Tibial nerve (tissue), 4 donors: ENCODE measurements at regions not wholly inside any gene's neighbourhood (a gene's known extent, or its start where the extent isn't known, plus 50 kb on each side); places are given as distances from the start of the nearest gene placed in this dataset.

Experiments
- DNase-seq, 2 donors: peaks; one replicate each; pipeline ENCODE4 v3.0.0-alpha.2; 2019; ENCODE audit warnings: low spot score in 2 of 2
- H3K27ac ChIP-seq, 4 donors: fragments of 200-600 bp; sonication (generic) in 3 of 4; one replicate each; pipeline ENCODE4 v1.5.1; 2017 to 2019; ENCODE audit warnings: mild to moderate bottlenecking in 1 of 4
- H3K27me3 ChIP-seq, 2 donors: fragments of 200-600 bp; sonication (generic) in 1 of 2; one replicate each; pipeline versions ENCODE4 v1.5.1 to v1.6.0; 2017 to 2019
- H3K36me3 ChIP-seq, 3 donors: fragments of 200-600 bp; sonication (generic); one replicate each; pipeline ENCODE4 v1.5.1; 2018 to 2019
- H3K4me1 ChIP-seq, 4 donors: fragments of 200-600 bp; sonication (generic) in 3 of 4; one replicate each; pipeline ENCODE4 v1.5.1; 2017 to 2019
- H3K4me3 ChIP-seq, 4 donors: fragments of 200-600 bp; sonication (generic) in 3 of 4; one replicate each; pipeline ENCODE4 v1.5.1; 2017 to 2019; ENCODE audit warnings: mild to moderate bottlenecking in 1 of 4, moderate library complexity in 1 of 4
- H3K9me3 ChIP-seq, 4 donors: fragments of 200-600 bp; sonication (generic) in 3 of 4; one replicate each; pipeline ENCODE4 v1.5.1; 2017 to 2019
- EP300 ChIP-seq, 2 donors: sonication (generic); formaldehyde crosslinking; IDR thresholded peaks; one replicate each; pipeline ENCODE4 v1.6.1; 2017; ENCODE audit warnings: antibody characterized with exemption in 2 of 2, mild to moderate bottlenecking in 1 of 2
- POLR2A ChIP-seq, 2 donors: fragments of 450-650 bp; IDR thresholded peaks; one replicate each; pipeline ENCODE4 v1.6.1; 2017; ENCODE audit warnings: antibody characterized with exemption in 2 of 2, mild to moderate bottlenecking in 2 of 2, moderate library complexity in 2 of 2
- WGBS, 2 donors: methylation state at CpG; one replicate each; pipeline ENCODE4 v1.1.5; 2018; 5-methylcytosine and 5-hydroxymethylcytosine counted together
- TF ChIP-seq, protein P1 (sequence below), 5 experiments: fragments of 200-600 bp in 3 of 5; fragments of 450-650 bp in 2 of 5; sonication (generic) in 3 of 5; IDR thresholded peaks; one replicate each; pipeline ENCODE4 v1.5.1; 2016 to 2019; ENCODE audit warnings: antibody characterized with exemption in 5 of 5, mild to moderate bottlenecking in 3 of 5, moderate library complexity in 2 of 5

DNA sequence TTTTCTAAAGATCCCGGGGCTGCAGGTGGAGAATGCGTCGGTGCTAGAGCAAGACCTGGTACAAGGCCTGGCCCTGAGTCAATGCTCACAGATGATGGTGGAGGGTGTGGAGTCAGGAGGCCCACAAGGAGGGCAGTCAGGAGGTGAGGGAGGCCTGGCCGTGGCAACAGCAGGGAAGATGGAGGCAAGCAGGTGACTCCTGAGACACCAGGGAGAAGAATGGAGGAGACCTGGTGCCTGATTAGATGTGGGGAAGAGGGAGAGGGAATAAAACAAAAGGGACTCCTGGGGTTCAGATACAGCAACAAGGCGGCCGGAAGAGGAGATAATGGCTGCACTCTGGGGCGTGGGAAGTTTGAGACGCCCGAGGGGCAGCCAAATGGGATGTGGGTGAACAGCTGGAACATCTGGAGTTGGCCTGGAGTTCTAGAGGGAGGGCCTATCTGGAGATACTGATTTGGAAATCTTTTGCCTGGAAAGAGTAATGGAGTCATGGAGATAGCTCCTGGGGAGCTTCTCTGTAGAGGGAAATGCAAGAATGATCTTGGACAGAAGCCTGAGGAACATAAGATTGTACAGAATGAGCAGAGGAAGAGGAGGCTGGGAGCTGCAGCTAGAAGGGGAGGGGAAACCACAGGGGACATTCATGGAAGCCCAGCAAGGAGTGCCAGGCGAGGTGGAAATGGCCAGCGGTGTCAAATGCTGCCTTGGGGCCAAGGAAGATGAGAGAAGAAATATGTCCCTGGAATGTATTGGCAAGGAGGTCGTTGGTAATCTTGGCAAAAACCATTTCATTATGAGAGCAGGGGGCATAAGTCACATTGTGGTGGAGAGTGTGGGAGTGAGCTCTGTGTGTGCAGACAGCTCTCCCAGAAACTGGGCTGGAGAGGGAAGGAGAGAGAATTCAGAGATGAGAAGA lies 67.5 kb upstream of the CORO2B start:
- 59 to 64% methylated on average over 12 of the region's 12 CpGs for WGBS, 2 donors
- Histone ChIP-seq H3K27ac (peak overlapping the region in 2 of 4 donors; percentile 65 to 72), H3K36me3 (no peaks in the 10 kb centered on the region), H3K4me1 (peaks cover 0 to 16% (median 0%) of the 10 kb centered on the region in 4 donors), H3K27me3 (no peaks in the 10 kb centered on the region), H3K9me3 (no peaks in the 10 kb centered on the region), H3K4me3 (no peak overlapping the region)
- TF ChIP-seq POLR2A (IDR thresholded peaks at IDR 0.05) (no peak), EP300 (IDR thresholded peaks at IDR 0.05) (peak in 1 of 2 donors; percentile 17)
- no peak for DNase-seq

DNA sequence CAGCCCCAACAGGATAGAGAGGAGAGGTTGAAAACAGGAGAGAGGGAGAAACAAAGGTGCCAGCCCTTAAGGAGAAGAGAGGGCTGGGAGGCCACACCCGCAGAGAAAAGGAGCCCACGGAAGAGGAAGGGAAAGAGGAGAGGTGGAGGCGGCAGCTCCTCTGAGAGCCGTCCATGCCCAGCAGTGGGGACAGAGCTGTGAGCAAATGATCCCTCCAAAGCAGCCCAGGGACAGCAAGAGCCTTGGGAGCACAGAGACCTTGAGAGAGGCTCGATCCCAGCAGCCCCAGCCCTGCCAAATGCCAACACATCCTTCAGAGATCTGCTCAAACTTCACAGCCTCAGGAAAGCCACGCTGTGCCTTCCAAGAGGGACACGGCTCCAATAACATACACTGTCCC lies 66.7 kb upstream of the CORO2B start:
- no peak overlapping the region for H3K4me3 ChIP-seq
- H3K36me3 ChIP-seq, result no peaks in the 10 kb centered on the region
- DNase-seq, result no peak
- WGBS, 2 donors, result 64 to 70% methylated on average over 7 of the region's 7 CpGs
- peaks cover 0 to 21% (median 0%) of the 10 kb centered on the region in 4 donors for H3K4me1 ChIP-seq
- H3K9me3 ChIP-seq, result no peaks in the 10 kb centered on the region
- TF ChIP-seq EP300 (IDR thresholded peaks at IDR 0.05) (no peak), POLR2A (IDR thresholded peaks at IDR 0.05) (no peak)
- TF ChIP-seq, protein P1, sequence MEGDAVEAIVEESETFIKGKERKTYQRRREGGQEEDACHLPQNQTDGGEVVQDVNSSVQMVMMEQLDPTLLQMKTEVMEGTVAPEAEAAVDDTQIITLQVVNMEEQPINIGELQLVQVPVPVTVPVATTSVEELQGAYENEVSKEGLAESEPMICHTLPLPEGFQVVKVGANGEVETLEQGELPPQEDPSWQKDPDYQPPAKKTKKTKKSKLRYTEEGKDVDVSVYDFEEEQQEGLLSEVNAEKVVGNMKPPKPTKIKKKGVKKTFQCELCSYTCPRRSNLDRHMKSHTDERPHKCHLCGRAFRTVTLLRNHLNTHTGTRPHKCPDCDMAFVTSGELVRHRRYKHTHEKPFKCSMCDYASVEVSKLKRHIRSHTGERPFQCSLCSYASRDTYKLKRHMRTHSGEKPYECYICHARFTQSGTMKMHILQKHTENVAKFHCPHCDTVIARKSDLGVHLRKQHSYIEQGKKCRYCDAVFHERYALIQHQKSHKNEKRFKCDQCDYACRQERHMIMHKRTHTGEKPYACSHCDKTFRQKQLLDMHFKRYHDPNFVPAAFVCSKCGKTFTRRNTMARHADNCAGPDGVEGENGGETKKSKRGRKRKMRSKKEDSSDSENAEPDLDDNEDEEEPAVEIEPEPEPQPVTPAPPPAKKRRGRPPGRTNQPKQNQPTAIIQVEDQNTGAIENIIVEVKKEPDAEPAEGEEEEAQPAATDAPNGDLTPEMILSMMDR (IDR thresholded peaks at IDR 0.05), result no peak
- H3K27me3 ChIP-seq, result no peaks in the 10 kb centered on the region
- H3K27ac ChIP-seq, result peak overlapping the region in 2 of 4 donors; percentile 65 to 72

DNA sequence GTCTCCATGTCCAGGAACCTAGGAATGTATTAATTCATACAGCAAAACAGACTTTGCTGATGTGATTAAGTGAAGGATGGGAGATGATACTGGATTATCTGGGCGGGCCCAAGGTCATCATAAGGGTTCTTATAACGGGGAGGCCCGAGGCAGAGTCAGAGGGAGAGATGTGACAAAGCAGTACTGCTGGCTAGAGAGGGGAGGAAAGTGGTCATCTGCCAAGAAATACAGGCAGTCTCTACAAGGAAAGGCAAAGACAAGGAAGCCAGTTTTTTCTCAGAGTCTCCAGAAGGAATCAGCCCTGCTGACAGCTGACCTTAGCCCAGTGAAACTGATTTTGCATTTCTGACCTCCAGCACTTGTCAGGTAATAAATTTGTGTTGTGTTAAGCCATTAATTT lies 66.2 kb upstream of the CORO2B start:
- TF ChIP-seq EP300 (IDR thresholded peaks at IDR 0.05) (no peak), POLR2A (IDR thresholded peaks at IDR 0.05) (no peak)
- TF ChIP-seq, protein P1 (IDR thresholded peaks at IDR 0.05), result no peak
- no peak for DNase-seq
- Histone ChIP-seq H3K4me3 (no peak overlapping the region), H3K27ac (peak overlapping the region in 1 of 4 donors; percentile 72), H3K9me3 (no peaks in the 10 kb centered on the region), H3K36me3 (no peaks in the 10 kb centered on the region), H3K27me3 (no peaks in the 10 kb centered on the region), H3K4me1 (peaks cover 0 to 26% (median 1%) of the 10 kb centered on the region in 4 donors)
- 69 to 71% methylated on average over 3 of the region's 3 CpGs for WGBS, 2 donors

DNA sequence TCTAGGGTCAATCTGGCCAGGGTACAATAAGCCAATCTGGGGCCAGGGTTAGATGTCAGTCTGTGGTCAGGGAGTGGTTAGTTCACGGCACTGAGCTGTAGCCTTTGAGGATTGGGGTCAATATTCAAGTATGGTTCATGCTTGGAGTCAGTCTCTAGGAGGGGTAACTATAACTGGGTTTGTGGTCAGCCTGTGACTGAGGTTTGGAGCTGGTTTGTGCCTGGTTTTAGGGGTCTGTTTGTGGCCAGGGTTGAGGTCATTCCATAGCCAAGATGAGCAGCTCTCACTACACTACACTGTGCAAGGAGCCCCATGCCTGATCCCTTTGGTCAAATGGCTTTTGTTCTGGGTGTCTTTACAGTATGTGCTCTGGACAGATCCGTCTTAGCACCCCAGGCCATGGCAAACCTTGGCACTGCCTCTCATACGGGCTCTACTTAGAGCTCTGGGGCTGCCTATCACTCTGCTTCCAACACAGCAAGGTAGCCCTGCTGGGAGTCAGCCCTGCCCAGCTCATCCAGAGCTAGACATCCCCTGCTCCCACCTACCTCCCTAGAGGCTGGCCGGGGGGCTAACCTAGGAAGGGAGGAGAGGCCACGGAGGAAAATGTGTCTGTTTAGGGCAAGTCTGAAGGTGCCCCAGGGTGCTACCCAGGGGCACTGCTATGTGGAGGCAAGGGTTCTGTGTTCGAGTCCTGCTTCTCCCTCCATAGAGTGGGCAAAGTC lies 63.3 kb upstream of the CORO2B start:
- H3K36me3 ChIP-seq, result no peaks in the 10 kb centered on the region
- 84 to 88% methylated on average over 6 of the region's 6 CpGs for WGBS, 2 donors
- TF ChIP-seq, protein P1 (IDR thresholded peaks at IDR 0.05), result no peak
- H3K4me3 ChIP-seq, result no peak overlapping the region
- no peaks in the 10 kb centered on the region for H3K9me3 ChIP-seq
- H3K4me1 ChIP-seq, result peaks cover 0 to 42% (median 2%) of the 10 kb centered on the region in 4 donors
- no peaks in the 10 kb centered on the region for H3K27me3 ChIP-seq
- H3K27ac ChIP-seq, result no peak overlapping the region
- no peak for DNase-seq

DNA sequence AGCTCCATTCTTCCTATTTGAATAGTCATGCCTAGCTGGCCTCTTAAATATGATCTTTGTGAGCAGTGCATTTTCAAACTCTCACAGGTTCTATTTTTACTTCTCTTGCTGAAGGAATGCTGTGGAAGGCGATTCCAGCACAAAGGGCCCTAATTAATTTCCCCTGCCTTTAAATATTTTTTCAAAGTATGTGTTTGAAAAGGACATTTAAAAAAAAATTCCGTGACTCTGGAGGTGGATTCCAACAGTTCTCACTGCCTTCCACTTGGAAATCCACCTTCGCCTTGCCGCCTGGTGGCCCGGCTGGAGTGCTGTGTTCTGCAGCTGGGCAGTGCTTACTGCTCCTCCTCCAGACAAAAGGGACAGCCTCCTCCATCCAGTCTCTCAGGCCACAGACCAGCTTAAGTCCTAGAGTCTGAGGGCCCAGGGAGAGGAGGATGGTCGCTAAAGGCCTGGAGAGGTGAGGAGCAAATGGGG lies 61.5 kb upstream of the CORO2B start:
- H3K36me3 ChIP-seq, result no peaks in the 10 kb centered on the region
- 49 to 50% methylated on average over 6 of the region's 6 CpGs for WGBS, 2 donors
- peaks cover 0 to 27% (median 2%) of the 10 kb centered on the region in 4 donors for H3K4me1 ChIP-seq
- no peaks in the 10 kb centered on the region for H3K27me3 ChIP-seq
- no peak for DNase-seq
- no peak overlapping the region for H3K4me3 ChIP-seq
- H3K27ac ChIP-seq, result peak overlapping the region in 2 of 4 donors; percentile 59 to 67
- TF ChIP-seq POLR2A (IDR thresholded peaks at IDR 0.05), result no peak
- TF ChIP-seq, protein P1 (IDR thresholded peaks at IDR 0.05), result peak in 2 of 5 experiments; percentile 18 to 39
- TF ChIP-seq EP300 (IDR thresholded peaks at IDR 0.05), result no peak
- no peaks in the 10 kb centered on the region for H3K9me3 ChIP-seq
